WTC11 (cell line): ENCODE measurements at regions not wholly inside any gene's neighbourhood (a gene's known extent, or its start where the extent isn't known, plus 50 kb on each side); places are given as distances from the start of the nearest gene placed in this dataset.

Experiments
- ATAC-seq: fragments of 200-7000 bp; cut with Tn5 transposase; 2 replicates; pipeline ENCODE4 v1.10.0; 2021; ENCODE audit warnings: mild to moderate bottlenecking, moderate library complexity
- CTCF ChIA-PET: fragments of 300-600 bp; sonication (Branson Sonifier 250); formaldehyde crosslinking; loops from one replicate; lab custom pipeline; 2021; ENCODE audit warnings: antibody characterized with exemption; lab: Charles Lee
- POLR2A ChIA-PET: fragments of 350-600 bp; sonication (Branson Sonifier 250); formaldehyde crosslinking; loops from one replicate; lab custom pipeline; 2021; ENCODE audit warnings: antibody characterized with exemption; lab: Charles Lee
- DNase-seq: peaks from one replicate; pipeline ENCODE4 v3.0.0; 2021; ENCODE audit warnings: low spot score
- H3K27ac Mint-ChIP-seq: 2 replicates; pipeline ENCODE4 v1.8.0; 2021; ENCODE audit warnings: mixed read lengths
- H3K27me3 Mint-ChIP-seq: 2 replicates; pipeline ENCODE4 v1.8.0; 2021; ENCODE audit warnings: low read depth, mild to moderate bottlenecking, moderate library complexity, mixed read lengths
- H3K36me3 Mint-ChIP-seq: 2 replicates; pipeline ENCODE4 v1.8.0; 2021; ENCODE audit warnings: mixed read lengths
- H3K4me1 Mint-ChIP-seq: 2 replicates; pipeline ENCODE4 v1.8.0; 2022; ENCODE audit warnings: mixed read lengths
- H3K4me3 Mint-ChIP-seq: 2 replicates; pipeline ENCODE4 v1.8.0; 2021; ENCODE audit warnings: mild to moderate bottlenecking, moderate library complexity, mixed read lengths
- H3K9me3 Mint-ChIP-seq: 2 replicates; pipeline ENCODE4 v1.8.0; 2021; ENCODE audit warnings: mixed read lengths
- ATF6 ChIP-seq: sonication (generic); formaldehyde crosslinking; IDR thresholded peaks from 2 replicates; pipeline ENCODE4 v1.8.1; 2023; ENCODE audit warnings: mild to moderate bottlenecking, missing genetic modification reagents
- CREB1 ChIP-seq: sonication (generic); formaldehyde crosslinking; IDR thresholded peaks from 2 replicates; pipeline ENCODE4 v1.8.0; 2023; ENCODE audit warnings: mild to moderate bottlenecking, missing genetic modification reagents
- E2F1 ChIP-seq: sonication (generic); formaldehyde crosslinking; IDR thresholded peaks from 2 replicates; pipeline ENCODE4 v1.8.0; 2022; ENCODE audit warnings: mild to moderate bottlenecking, missing genetic modification reagents
- ELF4 ChIP-seq: sonication (generic); formaldehyde crosslinking; IDR thresholded peaks from 2 replicates; pipeline ENCODE4 v1.8.1; 2022; ENCODE audit warnings: low read depth, mild to moderate bottlenecking, moderate library complexity, missing genetic modification reagents
- EMX1 ChIP-seq: fragments of 250-450 bp; sonication (Bioruptor Pico); IDR thresholded peaks from 2 replicates; pipeline ENCODE4 v1.8.0; 2021; ENCODE audit warnings: mild to moderate bottlenecking
- JAZF1 ChIP-seq: fragments of 250-450 bp; sonication (Bioruptor Pico); IDR thresholded peaks from 2 replicates; pipeline ENCODE4 v1.9.0; 2021; ENCODE audit warnings: moderate library complexity, mild to moderate bottlenecking, inconsistent platforms
- NFATC4 ChIP-seq: fragments of 250-450 bp; sonication (Bioruptor Pico); IDR thresholded peaks from 2 replicates; pipeline ENCODE4 v1.9.0; 2021; ENCODE audit warnings: mild to moderate bottlenecking
- NR2C2 ChIP-seq: sonication (generic); formaldehyde crosslinking; IDR thresholded peaks from 2 replicates; pipeline ENCODE4 v1.8.0; 2022; ENCODE audit warnings: mild to moderate bottlenecking, missing genetic modification reagents
- SP1 ChIP-seq: sonication (generic); formaldehyde crosslinking; conservative IDR thresholded peaks from 2 replicates; pipeline ENCODE4 v1.8.1; 2022; ENCODE audit warnings: missing genetic modification reagents
- TEAD1 ChIP-seq: sonication (generic); formaldehyde crosslinking; IDR thresholded peaks from 2 replicates; pipeline ENCODE4 v1.8.0; 2022; ENCODE audit warnings: mild to moderate bottlenecking, missing genetic modification reagents
- ZNF232 ChIP-seq: sonication (generic); formaldehyde crosslinking; IDR thresholded peaks from 2 replicates; pipeline ENCODE4 v1.8.0; 2022; ENCODE audit warnings: mild to moderate bottlenecking, missing genetic modification reagents
- ZNF532 ChIP-seq: fragments of 250-450 bp; sonication (Bioruptor Pico); IDR thresholded peaks from 2 replicates; pipeline ENCODE4 v1.9.0; 2021; ENCODE audit warnings: mild to moderate bottlenecking, borderline replicate concordance
- ZNF671 ChIP-seq: fragments of 250-450 bp; sonication (Bioruptor Pico); IDR thresholded peaks from 2 replicates; pipeline ENCODE4 v1.8.0; 2021; ENCODE audit warnings: mild to moderate bottlenecking
- TF ChIP-seq, protein P1 (sequence below): fragments of 250-450 bp; sonication (Bioruptor Pico); IDR thresholded peaks from 2 replicates; pipeline ENCODE4 v1.9.0; 2021; ENCODE audit warnings: mild to moderate bottlenecking

- TF ChIP-seq ZNF532 (CRISPR knock-in tag) (no peak), ZNF232 (CRISPR knock-in tag) (no peak), EMX1 (no peak)
- TF ChIP-seq, protein P1, sequence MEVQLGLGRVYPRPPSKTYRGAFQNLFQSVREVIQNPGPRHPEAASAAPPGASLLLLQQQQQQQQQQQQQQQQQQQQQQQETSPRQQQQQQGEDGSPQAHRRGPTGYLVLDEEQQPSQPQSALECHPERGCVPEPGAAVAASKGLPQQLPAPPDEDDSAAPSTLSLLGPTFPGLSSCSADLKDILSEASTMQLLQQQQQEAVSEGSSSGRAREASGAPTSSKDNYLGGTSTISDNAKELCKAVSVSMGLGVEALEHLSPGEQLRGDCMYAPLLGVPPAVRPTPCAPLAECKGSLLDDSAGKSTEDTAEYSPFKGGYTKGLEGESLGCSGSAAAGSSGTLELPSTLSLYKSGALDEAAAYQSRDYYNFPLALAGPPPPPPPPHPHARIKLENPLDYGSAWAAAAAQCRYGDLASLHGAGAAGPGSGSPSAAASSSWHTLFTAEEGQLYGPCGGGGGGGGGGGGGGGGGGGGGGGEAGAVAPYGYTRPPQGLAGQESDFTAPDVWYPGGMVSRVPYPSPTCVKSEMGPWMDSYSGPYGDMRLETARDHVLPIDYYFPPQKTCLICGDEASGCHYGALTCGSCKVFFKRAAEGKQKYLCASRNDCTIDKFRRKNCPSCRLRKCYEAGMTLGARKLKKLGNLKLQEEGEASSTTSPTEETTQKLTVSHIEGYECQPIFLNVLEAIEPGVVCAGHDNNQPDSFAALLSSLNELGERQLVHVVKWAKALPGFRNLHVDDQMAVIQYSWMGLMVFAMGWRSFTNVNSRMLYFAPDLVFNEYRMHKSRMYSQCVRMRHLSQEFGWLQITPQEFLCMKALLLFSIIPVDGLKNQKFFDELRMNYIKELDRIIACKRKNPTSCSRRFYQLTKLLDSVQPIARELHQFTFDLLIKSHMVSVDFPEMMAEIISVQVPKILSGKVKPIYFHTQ (CRISPR knock-in tag): no peak
- TF ChIP-seq, all 79 proteins: peak for 0
Measured at GRCh38 chr11:21838427-21838826, 354.5 kb upstream of the ANO5 start (continued).

DNA sequence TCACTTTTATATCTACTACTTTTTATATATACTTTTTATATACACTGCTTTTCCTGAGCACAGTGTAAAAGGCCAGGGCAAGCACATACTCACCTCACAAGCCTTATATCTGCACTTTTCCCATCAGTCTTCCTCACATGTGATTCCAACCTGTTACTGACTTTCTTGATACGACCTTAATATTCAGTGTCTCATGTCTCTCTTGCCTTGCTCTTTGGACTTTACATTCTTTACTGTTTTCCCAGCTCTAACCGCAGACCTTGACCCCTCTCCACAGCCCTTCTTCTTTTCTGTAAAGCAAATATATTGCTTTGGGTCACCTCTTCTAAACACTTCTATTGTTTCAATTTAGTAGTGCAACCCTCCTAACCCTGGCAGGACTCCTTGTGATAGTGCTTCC lies 353.1 kb upstream of the ANO5 start:
- CTCF ChIA-PET: no interaction called here
- ATAC-seq (no peak), DNase-seq (no peak)
- H3K4me3 Mint-ChIP-seq: no peak overlapping the region
- POLR2A ChIA-PET: no interaction called here
- no peak overlapping the region; the same call in 1 of the 2 replicates for H3K27ac Mint-ChIP-seq
- H3K36me3 Mint-ChIP-seq: no peaks in the 10 kb centered on the region
- TF ChIP-seq SP1 (CRISPR knock-in tag) (no peak), ATF6 (no peak), NFATC4 (CRISPR knock-in tag) (no peak), CREB1 (CRISPR knock-in tag) (no peak), JAZF1 (CRISPR knock-in tag) (no peak), E2F1 (CRISPR knock-in tag) (no peak), ELF4 (CRISPR knock-in tag) (no peak), TEAD1 (CRISPR knock-in tag) (no peak), ZNF671 (CRISPR knock-in tag) (no peak)
- peaks cover 5% of the 10 kb centered on the region for H3K4me1 Mint-ChIP-seq
- H3K9me3 Mint-ChIP-seq: peaks cover 9% of the 10 kb centered on the region
- H3K27me3 Mint-ChIP-seq: no peaks in the 10 kb centered on the region

DNA sequence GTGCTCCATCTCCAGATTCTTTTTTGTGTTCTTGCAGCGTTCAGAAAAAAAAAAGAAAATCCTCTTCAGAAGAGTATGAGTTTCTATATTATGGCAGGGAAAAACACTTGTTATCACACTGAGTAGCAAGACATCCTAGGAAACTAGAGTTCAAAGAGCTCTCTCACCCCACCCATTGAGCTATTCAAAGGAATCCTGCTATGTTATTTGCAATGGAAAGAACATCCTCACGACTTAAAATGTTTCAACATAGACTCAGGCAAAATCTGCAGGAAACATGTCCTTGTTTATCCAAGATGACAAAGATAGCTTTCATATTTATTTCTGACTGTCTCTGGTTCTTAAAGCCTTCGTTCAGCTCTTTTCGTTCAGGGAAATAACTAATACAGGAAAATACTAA lies 331.6 kb upstream of the ANO5 start:
- peak overlapping the region; percentile 24; the same call in 1 of the 2 replicates for H3K4me3 Mint-ChIP-seq
- peaks cover 17% of the 10 kb centered on the region for H3K4me1 Mint-ChIP-seq
- no peaks in the 10 kb centered on the region for H3K36me3 Mint-ChIP-seq
- POLR2A ChIA-PET: no interaction called here
- no peak for DNase-seq
- CTCF ChIA-PET: interaction anchor here (1.0 to 1.7 kb wide), 4 partner anchors 10 to 292 kb away, joined by 3 to 12 read pairs (median 3); no protein-coding TSS in a partner anchor
- TF ChIP-seq TEAD1 (CRISPR knock-in tag) (peak; percentile 32; the same call in 1 of the 2 replicates), NR2C2 (CRISPR knock-in tag) (no peak)
- TF ChIP-seq, all 79 proteins: peak for 1
- ATAC-seq: peak; percentile 87
- H3K27ac Mint-ChIP-seq: no peak overlapping the region
- H3K9me3 Mint-ChIP-seq: no peaks in the 10 kb centered on the region
- peaks cover 59% of the 10 kb centered on the region for H3K27me3 Mint-ChIP-seq
